ENCODE measurements at regions not wholly inside any gene's neighbourhood (a gene's known extent, or its start where the extent isn't known, plus 50 kb on each side); places are given as distances from the start of the nearest gene placed in this dataset.

- Mint-ChIP-seq H3K27me3 (no peaks in the 10 kb centered on the region), H3K27ac (no peak overlapping the region), H3K4me3 (no peak overlapping the region), H3K36me3 (ENCODE audit: low read depth) (no peaks in the 10 kb centered on the region), H3K4me1 (no peaks in the 10 kb centered on the region), H3K9me3 (no peaks in the 10 kb centered on the region)
- CTCF ChIA-PET, result no interaction called here
- POLR2A ChIA-PET, result no interaction called here
- no peak for ATAC-seq (ENCODE audit: low read depth)
- TF ChIP-seq CTCF (IDR thresholded peaks at IDR 0.05), result no peak
- intact Hi-C loops (cut with micrococcal nuclease), result no loop called here
- no peak for DNase-seq
These were observed 133.0 kb upstream of the TRPC4 start for GRCh38 chr13:38002606-38003005.

- ChIA-PET CTCF (no interaction called here), POLR2A (no interaction called here)
- H3K36me3 Mint-ChIP-seq (ENCODE audit: low read depth), result no peaks in the 10 kb centered on the region
- H3K9me3 Mint-ChIP-seq, result no peaks in the 10 kb centered on the region
- no peak overlapping the region for H3K4me3 Mint-ChIP-seq
- TF ChIP-seq CTCF (IDR thresholded peaks at IDR 0.05), result no peak
- H3K27me3 Mint-ChIP-seq, result no peaks in the 10 kb centered on the region
- no peaks in the 10 kb centered on the region for H3K4me1 Mint-ChIP-seq
- H3K27ac Mint-ChIP-seq, result no peak overlapping the region
- DNase-seq (no peak), ATAC-seq (ENCODE audit: low read depth) (no peak)
- intact Hi-C loops (cut with micrococcal nuclease), result no loop called here
These were observed 128.1 kb upstream of the TRPC4 start for GRCh38 chr13:37997641-37998040.

- Mint-ChIP-seq H3K27me3 (no peaks in the 10 kb centered on the region), H3K9me3 (peaks cover 1% of the 10 kb centered on the region), H3K27ac (no peak overlapping the region), H3K36me3 (ENCODE audit: low read depth) (no peaks in the 10 kb centered on the region), H3K4me3 (no peak overlapping the region), H3K4me1 (no peaks in the 10 kb centered on the region)
- ChIA-PET CTCF (no interaction called here), POLR2A (no interaction called here)
- ATAC-seq (ENCODE audit: low read depth), result no peak
- intact Hi-C loops (cut with micrococcal nuclease), result no loop called here
- no peak for DNase-seq
- TF ChIP-seq CTCF (IDR thresholded peaks at IDR 0.05), result no peak
These were observed 125.5 kb upstream of the TRPC4 start for GRCh38 chr13:37995092-37995491.

- Mint-ChIP-seq H3K27ac (no peak overlapping the region), H3K4me1 (no peaks in the 10 kb centered on the region), H3K27me3 (no peaks in the 10 kb centered on the region), H3K4me3 (no peak overlapping the region), H3K9me3 (peaks cover 1% of the 10 kb centered on the region), H3K36me3 (ENCODE audit: low read depth) (no peaks in the 10 kb centered on the region)
- no peak for ATAC-seq (ENCODE audit: low read depth)
- ChIA-PET CTCF (no interaction called here), POLR2A (no interaction called here)
- no peak for DNase-seq
- TF ChIP-seq CTCF (IDR thresholded peaks at IDR 0.05), result no peak
- intact Hi-C loops (cut with micrococcal nuclease), result no loop called here
These were observed 117.2 kb upstream of the TRPC4 start for GRCh38 chr13:37986811-37987210.

- Mint-ChIP-seq H3K9me3 (no peaks in the 10 kb centered on the region), H3K36me3 (ENCODE audit: low read depth) (no peaks in the 10 kb centered on the region), H3K4me1 (no peaks in the 10 kb centered on the region), H3K27me3 (no peaks in the 10 kb centered on the region), H3K4me3 (no peak overlapping the region), H3K27ac (no peak overlapping the region)
- DNase-seq (no peak), ATAC-seq (ENCODE audit: low read depth) (no peak)
- TF ChIP-seq CTCF (IDR thresholded peaks at IDR 0.05), result no peak
- ChIA-PET POLR2A (no interaction called here), CTCF (no interaction called here)
- intact Hi-C loops (cut with micrococcal nuclease), result no loop called here
These were observed 115.7 kb upstream of the TRPC4 start for GRCh38 chr13:37985281-37985680.

Data from activated B cell treated with CpG ODN at 0.5 μM for 24 hours (primary cell).